ENCODE measurements at regions not wholly inside any gene's neighbourhood (a gene's known extent, or its start where the extent isn't known, plus 50 kb on each side); places are given as distances from the start of the nearest gene placed in this dataset.

GRCh38 chr6:47116086-47116485, 74.0 kb upstream of the ADGRF1 start:
- no peaks in the 10 kb centered on the region for H3K36me3 ChIP-seq (ENCODE audit: control insufficient read depth, insufficient read depth, low read length)
- no peak overlapping the region; the same call in 1 of the 2 replicates for H3K27ac ChIP-seq (ENCODE audit: low read length)
- no peak for DNase-seq (ENCODE audit: low read depth, low spot score)

GRCh38 chr6:47114460-47114859, 72.3 kb upstream of the ADGRF1 start:
- no peaks in the 10 kb centered on the region for H3K27me3 ChIP-seq (ENCODE audit: control insufficient read depth, insufficient read depth, low read length)
- H3K9me3 ChIP-seq (ENCODE audit: control insufficient read depth, insufficient read depth, low read depth, low read length) = no peaks in the 10 kb centered on the region
- intact Hi-C loops (cut with micrococcal nuclease; ENCODE audit: unreplicated experiment) (no loop called here), in situ Hi-C loops (cut with HindIII; ENCODE audit: low pct_unique_long_range_greater_than_20kb, low sequenced_read_pairs) (no loop called here)
- no peak for TF ChIP-seq SIN3A (IDR thresholded peaks at IDR 0.05; ENCODE audit: borderline replicate concordance, insufficient read depth, low read depth, low read length)
- TF ChIP-seq CTCF (IDR thresholded peaks at IDR 0.05) = no peak
- TF ChIP-seq TCF7L2 (IDR thresholded peaks at IDR 0.05; ENCODE audit: low read depth, low read length) = no peak
- TF ChIP-seq POLR2AphosphoS5 (IDR thresholded peaks at IDR 0.05; ENCODE audit: low read depth, low read length) = no peak
- no peak for TF ChIP-seq REST (IDR thresholded peaks at IDR 0.05; ENCODE audit: insufficient read depth in 1 of 2, low read depth in 2 of 2, low read length in 1 of 2)
- CTCF ChIA-PET = no interaction called here
- H3K4me3 ChIP-seq (ENCODE audit: low read depth in 2 of 2, low read length in 2 of 2) = no peak overlapping the region
- no TSS peak for BruUV-seq (replicated peaks)
- POLR2A ChIA-PET = no interaction called here
- H3K27ac ChIP-seq (ENCODE audit: low read length) = no peak overlapping the region
- peaks cover 14% of the 10 kb centered on the region; the same call in 1 of the 2 replicates for H3K4me1 ChIP-seq (ENCODE audit: control insufficient read depth, insufficient read depth, low read length)
- DNase-seq (ENCODE audit: low read depth, low spot score) (no peak), ATAC-seq (no peak)
- no peaks in the 10 kb centered on the region for H3K36me3 ChIP-seq (ENCODE audit: control insufficient read depth, insufficient read depth, low read length)

More at GRCh38 chr6:47116086-47116485, 74.0 kb upstream of the ADGRF1 start:
- CTCF ChIA-PET = interaction anchor here (0.5 kb wide), 1 partner anchor 318 kb away, joined by 4 read pairs; no protein-coding TSS in a partner anchor
- no peaks in the 10 kb centered on the region for H3K9me3 ChIP-seq (ENCODE audit: control insufficient read depth, insufficient read depth, low read depth, low read length)
- intact Hi-C loops (cut with micrococcal nuclease; ENCODE audit: unreplicated experiment) (no loop called here), in situ Hi-C loops (cut with HindIII; ENCODE audit: low pct_unique_long_range_greater_than_20kb, low sequenced_read_pairs) (no loop called here)
- no TSS peak for BruUV-seq (replicated peaks)
- H3K4me1 ChIP-seq (ENCODE audit: control insufficient read depth, insufficient read depth, low read length) = peaks cover 14% of the 10 kb centered on the region; the same call in 1 of the 2 replicates
- no peak overlapping the region for H3K4me3 ChIP-seq (ENCODE audit: low read depth in 2 of 2, low read length in 2 of 2)
- no peaks in the 10 kb centered on the region for H3K27me3 ChIP-seq (ENCODE audit: control insufficient read depth, insufficient read depth, low read length)
- no peak for TF ChIP-seq TCF7L2 (IDR thresholded peaks at IDR 0.05; ENCODE audit: low read depth, low read length)
- no peak for TF ChIP-seq POLR2AphosphoS5 (IDR thresholded peaks at IDR 0.05; ENCODE audit: low read depth, low read length)
- TF ChIP-seq CTCF (IDR thresholded peaks at IDR 0.05) = no peak
- TF ChIP-seq REST (IDR thresholded peaks at IDR 0.05; ENCODE audit: insufficient read depth in 1 of 2, low read depth in 2 of 2, low read length in 1 of 2) = no peak
- no peak for TF ChIP-seq SIN3A (IDR thresholded peaks at IDR 0.05; ENCODE audit: borderline replicate concordance, insufficient read depth, low read depth, low read length)
- ATAC-seq = no peak
- POLR2A ChIA-PET = no interaction called here
